HCT116 (cell line): ENCODE measurements at regions not wholly inside any gene's neighbourhood (a gene's known extent, or its start where the extent isn't known, plus 50 kb on each side); places are given as distances from the start of the nearest gene placed in this dataset.

Experiments
- ATAC-seq: fragments of 200-7000 bp; cut with Tn5 transposase; 2 replicates; pipeline ENCODE4 v1.9.1; 2020; ENCODE audit warnings: mild to moderate bottlenecking, moderate library complexity
- BruUV-seq: library from RNA; stranded (reverse); fragments of 400-500 nt; replicated peaks from 2 replicates; lab custom pipeline; 2021; lab: Mats Ljungman, UMichigan
- CTCF ChIA-PET: fragments of 300-600 bp; sonication (Branson Sonifier 250); formaldehyde crosslinking; loops from one replicate; lab custom pipeline; 2021; ENCODE audit warnings: antibody characterized with exemption; lab: Charles Lee
- POLR2A ChIA-PET: fragments of 300-600, 350-600 bp; sonication (Branson Sonifier 250); formaldehyde crosslinking; loops from one replicate; lab custom pipeline; 2021; ENCODE audit warnings: antibody characterized with exemption; lab: Charles Lee
- RAD21 ChIA-PET, 2 experiments: fragments of 300-600 bp; sonication (Branson Sonifier 250); formaldehyde crosslinking; loops; one replicate each; lab custom pipeline; 2023; ENCODE audit warnings: low total read pairs in 2 of 2; ENCODE audit not compliant: uncharacterized antibody in 2 of 2, unreplicated experiment in 2 of 2, low non-redundant PET in 1 of 2; lab: Charles Lee
- DNase-seq: peaks from one replicate; pipeline ENCODE4 v3.0.0-alpha.2; 2010; ENCODE audit warnings: low read depth, low spot score
- H2AFZ ChIP-seq: fragments of 200-600 bp; shearing (Covaris generic), sonication (generic); 2 replicates; pipeline ENCODE4 v1.6.1; 2017; ENCODE audit warnings: low read depth, mixed run types, mixed read lengths, antibody characterized with exemption, low read length; ENCODE audit not compliant: poor library complexity, severe bottlenecking
- H3K27ac ChIP-seq: 2 replicates; pipeline ENCODE4 v1.5.1; 2012; ENCODE audit warnings: low read depth, low read length
- H3K27me3 ChIP-seq: fragments of 200-600 bp; sonication (generic); 2 replicates; pipeline ENCODE4 v1.6.1; 2016; ENCODE audit warnings: mixed run types, low read length, mixed read lengths; ENCODE audit not compliant: insufficient read depth
- H3K36me3 ChIP-seq, 2 experiments: fragments of 200-500 bp in 1 of 2; fragments of 200-600 bp in 1 of 2; sonication (Bioruptor generic) in 1 of 2; sonication (generic) in 1 of 2; 2 replicates each; pipeline versions ENCODE4 v1.5.1 to v1.6.1; 2014 to 2016; ENCODE audit warnings: low read length in 2 of 2, inconsistent platforms in 1 of 2, mixed read lengths in 1 of 2, mixed run types in 1 of 2; ENCODE audit not compliant: insufficient read depth in 2 of 2, control insufficient read depth in 1 of 2
- H3K4me1 ChIP-seq, 2 experiments: fragments of 200-600 bp in 1 of 2; sonication (generic) in 1 of 2; 2 replicates each; pipeline versions ENCODE4 v1.5.1 to v1.6.1; 2012 to 2017; ENCODE audit warnings: low read length in 2 of 2, inconsistent platforms in 1 of 2, mild to moderate bottlenecking in 1 of 2, mixed read lengths in 1 of 2, mixed run types in 1 of 2, moderate library complexity in 1 of 2; ENCODE audit not compliant: insufficient read depth in 2 of 2, control insufficient read depth in 1 of 2
- H3K4me2 ChIP-seq: fragments of 200-600 bp; sonication (generic); 2 replicates; pipeline ENCODE4 v1.6.1; 2017; ENCODE audit warnings: mixed run types, low read length, mixed read lengths
- H3K4me3 ChIP-seq, 2 experiments: fragments of 200-600 bp in 1 of 2; sonication (generic) in 1 of 2; replicated peaks in 1 of 2; 2 replicates each; pipeline ENCODE4 v1.5.1; 2011 to 2016; ENCODE audit warnings: low read length in 2 of 2, control low read depth in 1 of 2, low read depth in 1 of 2, mild to moderate bottlenecking in 1 of 2, mixed read lengths in 1 of 2, mixed run types in 1 of 2
- H3K79me2 ChIP-seq: fragments of 200-600 bp; sonication (generic); 2 replicates; pipeline ENCODE4 v1.6.1; 2017; ENCODE audit warnings: mild to moderate bottlenecking, mixed run types, low read length, moderate library complexity, mixed read lengths; ENCODE audit not compliant: insufficient read depth
- H3K9ac ChIP-seq: fragments of 200-600 bp; sonication (generic); 2 replicates; pipeline ENCODE4 v1.6.1; 2016; ENCODE audit warnings: low read length, mixed read lengths
- H3K9me2 ChIP-seq: fragments of 200-600 bp; sonication (generic), shearing (Covaris generic); 2 replicates; pipeline ENCODE4 v1.6.1; 2017; ENCODE audit warnings: mixed run types, mild to moderate bottlenecking, moderate library complexity; ENCODE audit not compliant: insufficient read depth
- H3K9me3 ChIP-seq, 2 experiments: fragments of 200-500 bp in 1 of 2; fragments of 200-600 bp in 1 of 2; sonication (Bioruptor generic) in 1 of 2; sonication (generic) in 1 of 2; 2 replicates each; pipeline ENCODE4 v1.6.1; 2014 to 2017; ENCODE audit warnings: low read length in 2 of 2, mixed read lengths in 2 of 2, inconsistent platforms in 1 of 2, low read depth in 1 of 2, mild to moderate bottlenecking in 1 of 2, mixed run types in 1 of 2, moderate library complexity in 1 of 2; ENCODE audit not compliant: control insufficient read depth in 1 of 2, insufficient read depth in 1 of 2
- H4K20me1 ChIP-seq: fragments of 200-600 bp; sonication (generic), shearing (Covaris generic); 2 replicates; pipeline ENCODE4 v1.6.1; 2017; ENCODE audit warnings: mixed run types, mild to moderate bottlenecking, moderate library complexity; ENCODE audit not compliant: insufficient read depth
- EGR1 ChIP-seq: IDR thresholded peaks from 2 replicates; pipeline ENCODE4 v1.6.1; 2012; ENCODE audit warnings: low read depth
- ELF1 ChIP-seq: IDR thresholded peaks from 2 replicates; pipeline ENCODE4 v1.6.1; 2012; ENCODE audit warnings: low read depth, borderline replicate concordance
- EZH2 ChIP-seq: fragments of 200-600 bp; sonication (generic); IDR thresholded peaks from 2 replicates; pipeline ENCODE4 v1.6.1; 2017; ENCODE audit warnings: antibody characterized with exemption, mixed run types
- FOSL1 ChIP-seq: IDR thresholded peaks from 2 replicates; pipeline ENCODE4 v1.6.1; 2012; ENCODE audit warnings: low read depth
- JUND ChIP-seq: IDR thresholded peaks from 2 replicates; pipeline ENCODE4 v1.6.1; 2012
- MAX ChIP-seq: IDR thresholded peaks from 2 replicates; pipeline ENCODE4 v1.6.1; 2012
- POLR2A ChIP-seq: IDR thresholded peaks from 2 replicates; pipeline ENCODE4 v1.7.0; 2011; ENCODE audit warnings: borderline replicate concordance; ENCODE audit not compliant: insufficient read depth, insufficient read length; ENCODE audit errors: extremely low read depth
- REST ChIP-seq: IDR thresholded peaks from 2 replicates; pipeline ENCODE4 v1.6.1; 2012; ENCODE audit warnings: low read depth
- ZNF274 ChIP-seq: fragments of 200-500 bp; sonication (Bioruptor generic); IDR thresholded peaks from 2 replicates; pipeline ENCODE4 v1.6.1; 2014; ENCODE audit warnings: mild to moderate bottlenecking, low read depth, low read length, inconsistent platforms
- intact Hi-C: fragments of 100-400 bp; cut with micrococcal nuclease; formaldehyde crosslinking; loops from 2 replicates; pipeline ENCODE4 v1.10.0; 2022

GRCh38 chr18:42289526-42289925, 334.5 kb downstream of the PIK3C3 start:
- Histone ChIP-seq H3K4me3 (no peak overlapping the region), H3K4me2 (no peak overlapping the region), H3K27ac (no peak overlapping the region)
- no peak for DNase-seq
- ATAC-seq: no peak
- ChIA-PET CTCF (no interaction called here), POLR2A (no interaction called here)
- no peak for TF ChIP-seq REST
- TF ChIP-seq ZNF274: no peak
- TF ChIP-seq, all 23 proteins: peak for 0
- H3K9ac ChIP-seq: no peak overlapping the region
- RAD21 ChIA-PET: no interaction called here
- H3K36me3 ChIP-seq: no peaks in the 10 kb centered on the region
- no peaks in the 10 kb centered on the region for H3K79me2 ChIP-seq
- intact Hi-C loops: no loop called here
- no peaks in the 10 kb centered on the region for H3K9me2 ChIP-seq
- no peaks in the 10 kb centered on the region for H3K27me3 ChIP-seq
- no peak overlapping the region for H2AFZ ChIP-seq
- no peaks in the 10 kb centered on the region for H4K20me1 ChIP-seq
- H3K9me3 ChIP-seq: peaks cover 0 to 9% of the 10 kb centered on the region in 2 experiments; a peak in 1 of 4 replicates
- BruUV-seq: no TSS peak
- no peaks in the 10 kb centered on the region for H3K4me1 ChIP-seq

- intact Hi-C loops: no loop called here
- Histone ChIP-seq H3K9me2 (no peaks in the 10 kb centered on the region), H3K9me3 (peaks cover 0 to 7% of the 10 kb centered on the region in 2 experiments; a peak in 1 of 4 replicates), H3K27ac (no peak overlapping the region), H4K20me1 (no peaks in the 10 kb centered on the region), H3K36me3 (no peaks in the 10 kb centered on the region), H3K4me2 (no peak overlapping the region), H2AFZ (no peak overlapping the region), H3K4me1 (no peaks in the 10 kb centered on the region), H3K4me3 (no peak overlapping the region), H3K9ac (no peak overlapping the region), H3K79me2 (no peaks in the 10 kb centered on the region), H3K27me3 (no peaks in the 10 kb centered on the region)
- no peak for ATAC-seq
- ChIA-PET RAD21 (no interaction called here), CTCF (no interaction called here), POLR2A (no interaction called here)
- no peak for DNase-seq
- no peak for TF ChIP-seq EZH2
- no peak for TF ChIP-seq FOSL1
- no peak for TF ChIP-seq JUND
- TF ChIP-seq ELF1: no peak
- TF ChIP-seq MAX: no peak
- no peak for TF ChIP-seq ZNF274
- no peak for TF ChIP-seq POLR2A
- TF ChIP-seq EGR1: no peak
- TF ChIP-seq REST: no peak
- no TSS peak for BruUV-seq
These were observed 335.6 kb downstream of the PIK3C3 start for GRCh38 chr18:42290318-42291307.
